ENCODE measurements at regions not wholly inside any gene's neighbourhood (a gene's known extent, or its start where the extent isn't known, plus 50 kb on each side); places are given as distances from the start of the nearest gene placed in this dataset.

GRCh38 chr12:98371419-98371818 is 144.0 kb upstream of the TMPO start:
- TF ChIP-seq CTCF (IDR thresholded peaks at IDR 0.05): no peak
- ATAC-seq (no peak), DNase-seq (no peak)
- Histone ChIP-seq H3K4me1 (peaks cover 0 to 19% (median 0%) of the 10 kb centered on the region in 9 donors), H3K27me3 (peaks cover 0 to 4% (median 0%) of the 10 kb centered on the region in 7 donors), H3K4me3 (no peak overlapping the region), H3K9me3 (peaks cover 0 to 11% (median 0%) of the 10 kb centered on the region in 11 donors), H3K36me3 (no peaks in the 10 kb centered on the region), H3K27ac (peak overlapping the region in 1 of 10 donors; percentile 20)
- WGBS, 2 donors: 45 to 48% methylated on average over 3 of the region's 3 CpGs
- intact Hi-C loops (cut with DNase I): loop anchor here in 1 of 10 donors (5.0 kb wide), 1 partner anchor 1384 kb away; no protein-coding TSS in a partner anchor

- intact Hi-C loops (cut with DNase I): loop anchor here in 1 of 10 donors (5.0 kb wide), 1 partner anchor 1385 kb away; no protein-coding TSS in a partner anchor
- WGBS, 2 donors: 70 to 72% methylated on average over 5 of the region's 5 CpGs
- no peak for ATAC-seq
Observed at GRCh38 chr12:98372340-98373024, 142.9 kb upstream of the TMPO start.

GRCh38 chr12:98373025-98373554 is 142.3 kb upstream of the TMPO start:
- TF ChIP-seq CTCF (IDR thresholded peaks at IDR 0.05): peak in 8 of 9 donors; percentile 25 to 72 (median 56)
- no peak for ATAC-seq
- Histone ChIP-seq H3K4me1 (peaks cover 0 to 19% (median 0%) of the 10 kb centered on the region in 9 donors), H3K36me3 (no peaks in the 10 kb centered on the region), H3K9me3 (peaks cover 0 to 11% (median 0%) of the 10 kb centered on the region in 11 donors), H3K27me3 (peaks cover 0 to 14% (median 0%) of the 10 kb centered on the region in 7 donors), H3K27ac (no peak overlapping the region), H3K4me3 (no peak overlapping the region)
- WGBS, 2 donors: 48 to 50% methylated on average over 2 of the region's 2 CpGs
- intact Hi-C loops (cut with DNase I): loop anchor here in 1 of 10 donors (5.0 kb wide), 1 partner anchor 1386 kb away; no protein-coding TSS in a partner anchor
- no peak for DNase-seq

More at GRCh38 chr12:98372340-98373024, 142.9 kb upstream of the TMPO start:
- H3K27ac ChIP-seq: no peak overlapping the region
- no peak for TF ChIP-seq CTCF (IDR thresholded peaks at IDR 0.05)
- H3K4me1 ChIP-seq: peaks cover 0 to 19% (median 0%) of the 10 kb centered on the region in 9 donors
- H3K4me3 ChIP-seq: no peak overlapping the region
- H3K9me3 ChIP-seq: peaks cover 0 to 11% (median 0%) of the 10 kb centered on the region in 11 donors
- no peak for DNase-seq
- no peaks in the 10 kb centered on the region for H3K36me3 ChIP-seq
- H3K27me3 ChIP-seq: peaks cover 0 to 14% (median 0%) of the 10 kb centered on the region in 7 donors

- no peak for ATAC-seq
- DNase-seq: no peak
- Histone ChIP-seq H3K9me3 (peaks cover 0 to 11% (median 0%) of the 10 kb centered on the region in 11 donors), H3K36me3 (no peaks in the 10 kb centered on the region), H3K4me1 (peaks cover 0 to 19% (median 0%) of the 10 kb centered on the region in 9 donors), H3K4me3 (no peak overlapping the region), H3K27me3 (peaks cover 0 to 14% (median 0%) of the 10 kb centered on the region in 7 donors), H3K27ac (no peak overlapping the region)
- intact Hi-C loops (cut with DNase I): loop anchor here in 1 of 10 donors (5.0 kb wide), 1 partner anchor 1387 kb away; no protein-coding TSS in a partner anchor
- 89 to 93% methylated on average over 1 of the region's 1 CpG for WGBS, 2 donors
- peak in 1 of 9 donors; percentile 13 for TF ChIP-seq CTCF (IDR thresholded peaks at IDR 0.05)
Observed at GRCh38 chr12:98374007-98374406, 141.4 kb upstream of the TMPO start.

All from heart right ventricle (tissue), 16 donors.